COLO668 (cell line): ENCODE measurements at regions not wholly inside any gene's neighbourhood (a gene's known extent, or its start where the extent isn't known, plus 50 kb on each side); places are given as distances from the start of the nearest gene placed in this dataset.
A peak's percentile ranks its signal among the peaks of the same experiment; 100 is the strongest.
"Not testable (repeated sequence)": the region's sequence is repeated elsewhere in the genome, so short reads cannot be mapped to it uniquely, and the experiment has no call there.

Source experiments
- DNase-seq: peaks from one replicate; lab custom pipeline; 2025; ENCODE audit not compliant: unreplicated experiment; lab: John Stamatoyannopoulos, UW

GRCh38 chr12:131431126-131431655, 279.7 kb upstream of the SFSWAP start:
- DNase-seq, result not testable (repeated sequence)

- peak; percentile 0 for DNase-seq
These were observed 278.2 kb upstream of the SFSWAP start for GRCh38 chr12:131432532-131433260.

- DNase-seq, result no peak
These were observed 276.4 kb upstream of the SFSWAP start for GRCh38 chr12:131434208-131435125.

- no peak for DNase-seq
These were observed 273.8 kb upstream of the SFSWAP start for GRCh38 chr12:131436922-131437705.

GRCh38 chr12:131437706-131438492, 273.0 kb upstream of the SFSWAP start:
- no peak for DNase-seq

- not testable (repeated sequence) for DNase-seq
These were observed 272.4 kb upstream of the SFSWAP start for GRCh38 chr12:131438493-131438835.

GRCh38 chr12:131438881-131439280, 272.0 kb upstream of the SFSWAP start:
- no peak for DNase-seq

- not testable (repeated sequence) for DNase-seq
These were observed 271.1 kb upstream of the SFSWAP start for GRCh38 chr12:131439752-131440151.

- DNase-seq, result not testable (repeated sequence)
These were observed 270.5 kb upstream of the SFSWAP start for GRCh38 chr12:131440209-131441059.

GRCh38 chr12:131441060-131441396, 269.9 kb upstream of the SFSWAP start:
- no peak for DNase-seq

GRCh38 chr12:131441638-131442336, 269.1 kb upstream of the SFSWAP start:
- DNase-seq, result no peak

- no peak for DNase-seq
These were observed 268.5 kb upstream of the SFSWAP start for GRCh38 chr12:131442337-131442918.

- DNase-seq, result no peak
These were observed 267.6 kb upstream of the SFSWAP start for GRCh38 chr12:131443019-131444000.

- DNase-seq, result no peak
These were observed 266.4 kb upstream of the SFSWAP start for GRCh38 chr12:131444220-131445164.

GRCh38 chr12:131445184-131445774, 265.6 kb upstream of the SFSWAP start:
- DNase-seq, result no peak

- DNase-seq, result no peak
These were observed 265.1 kb upstream of the SFSWAP start for GRCh38 chr12:131445795-131446194.
